22Rv1 (cell line): ENCODE measurements at regions not wholly inside any gene's neighbourhood (a gene's known extent, or its start where the extent isn't known, plus 50 kb on each side); places are given as distances from the start of the nearest gene placed in this dataset.

ENCODE experiments used
- CTCF ChIP-seq: fragments of 450-650 bp; IDR thresholded peaks from 2 replicates; pipeline ENCODE4 v1.5.1; 2017; ENCODE audit warnings: mild to moderate bottlenecking
- ZFX ChIP-seq: fragments of 450-650 bp; IDR thresholded peaks from 2 replicates; pipeline ENCODE4 v1.6.1; 2017; ENCODE audit warnings: antibody characterized with exemption, borderline replicate concordance

- no peak for TF ChIP-seq CTCF
- TF ChIP-seq ZFX: no peak
Observed at GRCh38 chr3:175951047-175951694, 1092.0 kb downstream of the NAALADL2 start.
